ENCODE measurements at regions not wholly inside any gene's neighbourhood (a gene's known extent, or its start where the extent isn't known, plus 50 kb on each side); places are given as distances from the start of the nearest gene placed in this dataset.
A peak's percentile ranks its signal among the peaks of the same experiment; 100 is the strongest.

DNA sequence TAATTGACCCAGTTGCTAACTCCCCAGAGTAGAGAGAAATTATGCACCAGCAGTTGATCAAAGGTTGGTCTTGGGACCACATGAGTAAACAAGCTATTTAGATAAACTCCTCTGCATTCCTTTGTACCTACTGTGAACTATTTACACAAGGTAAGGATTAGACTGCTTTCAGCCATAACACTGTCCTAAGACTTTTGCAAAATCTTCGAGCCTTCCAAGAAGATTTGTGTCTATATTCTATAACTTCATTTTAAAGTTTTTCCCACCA, 108.5 kb upstream of the UNC13C start:
- Histone ChIP-seq H3K36me3 (ENCODE audit: control insufficient read depth in 2 of 2, extremely low read depth in 1 of 2, insufficient read depth in 2 of 2, low read length in 2 of 2) (no peaks in the 10 kb centered on the region), H3K27me3 (ENCODE audit: control insufficient read depth, extremely low read depth, insufficient read depth, low read length) (no peaks in the 10 kb centered on the region), H3K4me2 (ENCODE audit: control insufficient read depth, extremely low read depth, insufficient read depth, low read depth, low read length) (no peak overlapping the region), H3K27ac (ENCODE audit: control insufficient read depth, insufficient read depth, low read length) (no peak overlapping the region), H3K9me3 (ENCODE audit: control insufficient read depth, low read depth, low read length) (no peaks in the 10 kb centered on the region), H3K4me1 (ENCODE audit: control insufficient read depth, extremely low read depth, insufficient read depth, low read length) (no peaks in the 10 kb centered on the region), H2AFZ (ENCODE audit: control insufficient read depth, low read length) (no peak overlapping the region), H3K4me3 (ENCODE audit: control insufficient read depth in 2 of 3, extremely low read depth in 1 of 3, insufficient read depth in 2 of 3, low read depth in 1 of 3, low read length in 3 of 3) (no peak overlapping the region), H4K20me1 (ENCODE audit: control insufficient read depth, extremely low read depth, insufficient read depth, low read length) (no peaks in the 10 kb centered on the region), H3K9me1 (ENCODE audit: control insufficient read depth, extremely low read depth, insufficient read depth, low read length) (no peaks in the 10 kb centered on the region), H3K9ac (ENCODE audit: control insufficient read depth, extremely low read depth, insufficient read depth, low read length) (no peak overlapping the region), H3K79me2 (ENCODE audit: control insufficient read depth, insufficient read depth, low read length) (no peaks in the 10 kb centered on the region)
- dilution Hi-C loops (cut with MboI; ENCODE audit: extremely low pct_ligation_motif_present, low sequenced_read_pairs): no loop called here
- DNase-seq (ENCODE audit: low read depth, low spot score): no peak
- no peak for TF ChIP-seq EZH2 (IDR thresholded peaks at IDR 0.05; ENCODE audit: low read length)
- TF ChIP-seq, protein P1, sequence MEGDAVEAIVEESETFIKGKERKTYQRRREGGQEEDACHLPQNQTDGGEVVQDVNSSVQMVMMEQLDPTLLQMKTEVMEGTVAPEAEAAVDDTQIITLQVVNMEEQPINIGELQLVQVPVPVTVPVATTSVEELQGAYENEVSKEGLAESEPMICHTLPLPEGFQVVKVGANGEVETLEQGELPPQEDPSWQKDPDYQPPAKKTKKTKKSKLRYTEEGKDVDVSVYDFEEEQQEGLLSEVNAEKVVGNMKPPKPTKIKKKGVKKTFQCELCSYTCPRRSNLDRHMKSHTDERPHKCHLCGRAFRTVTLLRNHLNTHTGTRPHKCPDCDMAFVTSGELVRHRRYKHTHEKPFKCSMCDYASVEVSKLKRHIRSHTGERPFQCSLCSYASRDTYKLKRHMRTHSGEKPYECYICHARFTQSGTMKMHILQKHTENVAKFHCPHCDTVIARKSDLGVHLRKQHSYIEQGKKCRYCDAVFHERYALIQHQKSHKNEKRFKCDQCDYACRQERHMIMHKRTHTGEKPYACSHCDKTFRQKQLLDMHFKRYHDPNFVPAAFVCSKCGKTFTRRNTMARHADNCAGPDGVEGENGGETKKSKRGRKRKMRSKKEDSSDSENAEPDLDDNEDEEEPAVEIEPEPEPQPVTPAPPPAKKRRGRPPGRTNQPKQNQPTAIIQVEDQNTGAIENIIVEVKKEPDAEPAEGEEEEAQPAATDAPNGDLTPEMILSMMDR (optimal IDR thresholded peaks at IDR 0.05 in 1 of 3, IDR thresholded peaks at IDR 0.05 in 1 of 3, conservative IDR thresholded peaks at IDR 0.05 in 1 of 3; ENCODE audit: extremely low read depth in 1 of 3, insufficient read depth in 2 of 3, low read length in 3 of 3): no peak
- FAIRE-seq: no peak

DNA sequence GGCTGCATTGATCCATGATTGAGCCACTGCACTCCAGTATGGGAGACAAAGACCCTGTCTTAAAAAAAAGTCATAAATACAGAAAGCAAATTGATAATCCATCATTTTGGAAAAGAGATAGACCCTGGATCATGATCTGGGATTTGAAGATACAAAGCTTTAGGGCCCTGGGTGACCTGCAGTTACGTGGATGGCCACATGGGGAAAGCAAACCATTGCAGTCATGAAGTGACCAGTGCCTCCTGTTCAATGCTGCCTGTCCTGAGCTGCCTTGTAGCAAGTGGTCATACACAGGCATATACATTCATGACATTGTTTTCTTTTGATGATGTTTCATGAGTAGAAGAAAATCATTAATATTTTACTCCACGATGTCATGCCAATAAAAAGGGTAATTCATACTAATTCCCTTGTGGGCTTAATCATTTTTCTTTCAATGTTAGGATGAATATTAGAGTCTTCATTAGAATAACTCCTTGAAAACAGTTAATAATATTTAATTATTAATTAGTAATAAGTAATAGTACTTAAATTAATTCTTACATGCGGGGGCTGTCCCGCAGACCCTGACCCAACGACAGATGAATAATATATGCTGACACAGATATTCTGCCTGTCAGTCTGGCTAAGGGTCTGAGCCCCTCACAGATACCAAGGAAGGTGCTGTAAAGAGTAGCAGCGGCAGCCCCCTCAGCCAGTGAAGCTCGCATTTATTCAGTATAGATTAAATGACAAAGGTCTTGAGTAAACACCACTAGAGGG, 109.0 kb upstream of the UNC13C start:
- no peak overlapping the region for H3K27ac ChIP-seq (ENCODE audit: control insufficient read depth, insufficient read depth, low read length)
- H3K4me3 ChIP-seq (ENCODE audit: control insufficient read depth in 2 of 3, extremely low read depth in 1 of 3, insufficient read depth in 2 of 3, low read depth in 1 of 3, low read length in 3 of 3): no peak overlapping the region
- H3K9ac ChIP-seq (ENCODE audit: control insufficient read depth, extremely low read depth, insufficient read depth, low read length): no peak overlapping the region
- no peaks in the 10 kb centered on the region for H3K27me3 ChIP-seq (ENCODE audit: control insufficient read depth, extremely low read depth, insufficient read depth, low read length)
- H3K9me1 ChIP-seq (ENCODE audit: control insufficient read depth, extremely low read depth, insufficient read depth, low read length): no peaks in the 10 kb centered on the region
- no peak for DNase-seq (ENCODE audit: low read depth, low spot score)
- H3K79me2 ChIP-seq (ENCODE audit: control insufficient read depth, insufficient read depth, low read length): no peaks in the 10 kb centered on the region
- no peak for FAIRE-seq
- no peaks in the 10 kb centered on the region for H4K20me1 ChIP-seq (ENCODE audit: control insufficient read depth, extremely low read depth, insufficient read depth, low read length)
- dilution Hi-C loops (cut with MboI; ENCODE audit: extremely low pct_ligation_motif_present, low sequenced_read_pairs): no loop called here
- no peaks in the 10 kb centered on the region for H3K36me3 ChIP-seq (ENCODE audit: control insufficient read depth in 2 of 2, extremely low read depth in 1 of 2, insufficient read depth in 2 of 2, low read length in 2 of 2)
- no peaks in the 10 kb centered on the region for H3K4me1 ChIP-seq (ENCODE audit: control insufficient read depth, extremely low read depth, insufficient read depth, low read length)
- no peak overlapping the region for H2AFZ ChIP-seq (ENCODE audit: control insufficient read depth, low read length)
- TF ChIP-seq, protein P1 (optimal IDR thresholded peaks at IDR 0.05 in 1 of 3, IDR thresholded peaks at IDR 0.05 in 1 of 3, conservative IDR thresholded peaks at IDR 0.05 in 1 of 3; ENCODE audit: extremely low read depth in 1 of 3, insufficient read depth in 2 of 3, low read length in 3 of 3): peak; percentile 38 to 61 (median 49)
- TF ChIP-seq EZH2 (IDR thresholded peaks at IDR 0.05; ENCODE audit: low read length): no peak
- H3K4me2 ChIP-seq (ENCODE audit: control insufficient read depth, extremely low read depth, insufficient read depth, low read depth, low read length): no peak overlapping the region
- no peaks in the 10 kb centered on the region for H3K9me3 ChIP-seq (ENCODE audit: control insufficient read depth, low read depth, low read length)
